ENCODE measurements at regions not wholly inside any gene's neighbourhood (a gene's known extent, or its start where the extent isn't known, plus 50 kb on each side); places are given as distances from the start of the nearest gene placed in this dataset.
"Not testable (repeated sequence)": the region's sequence is repeated elsewhere in the genome, so short reads cannot be mapped to it uniquely, and the experiment has no call there.

- DNase-seq (ENCODE audit: low read depth in 2 of 2), result no peak
Measured at GRCh38 chr3:69647511-69648110, 91.7 kb upstream of the MITF start.

DNA sequence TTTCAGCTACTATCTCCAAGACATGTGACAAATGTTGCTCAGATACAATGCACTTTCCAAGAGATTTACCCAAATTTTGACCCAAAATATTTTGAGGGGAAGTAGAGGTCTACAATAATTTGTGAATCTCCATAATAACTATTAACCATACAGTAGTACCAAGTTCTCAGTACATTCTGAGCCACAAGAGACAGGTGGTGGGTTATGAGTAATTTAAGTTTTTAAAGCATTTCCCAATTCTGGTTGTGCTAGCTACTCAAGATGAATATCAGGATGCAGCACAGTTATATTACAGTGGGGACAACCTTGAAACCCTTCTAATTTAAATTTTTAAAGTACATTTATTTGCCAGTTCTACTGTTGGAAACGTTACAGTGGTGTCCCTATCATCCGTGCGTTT is 92.2 kb upstream of the MITF start:
- no peak for DNase-seq (ENCODE audit: low read depth in 2 of 2)

- DNase-seq (ENCODE audit: low read depth in 2 of 2), result no peak
Measured at GRCh38 chr3:69646287-69647067, 92.8 kb upstream of the MITF start.

GRCh38 chr3:69642606-69643005 is 96.7 kb upstream of the MITF start:
- DNase-seq (ENCODE audit: low read depth in 2 of 2), result no peak

- no peak for DNase-seq (ENCODE audit: low read depth in 2 of 2)
Measured at GRCh38 chr3:69639851-69640250, 99.4 kb upstream of the MITF start.

DNA sequence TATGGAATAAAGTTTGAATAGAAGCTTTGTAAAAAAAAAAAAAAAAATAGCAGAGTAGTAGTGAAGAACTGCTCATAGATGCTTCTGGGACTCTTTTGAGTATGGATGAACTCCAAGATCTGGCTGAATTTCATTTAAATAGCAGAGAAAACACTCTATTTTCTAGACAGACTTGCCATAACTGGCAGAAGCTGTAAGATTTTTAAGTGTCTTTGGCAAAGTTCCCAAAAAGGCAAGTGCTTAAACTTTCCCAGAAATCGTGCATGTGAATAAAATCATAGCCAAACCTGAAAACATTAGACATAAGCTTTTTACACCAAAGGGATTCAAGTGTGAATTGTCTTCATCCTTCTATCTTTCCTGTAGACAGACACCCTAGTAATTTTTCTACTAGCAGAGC is 110.3 kb upstream of the MITF start:
- no peak for DNase-seq (ENCODE audit: low read depth in 2 of 2)

- DNase-seq (ENCODE audit: low read depth in 2 of 2), result no peak
Measured at GRCh38 chr3:69613286-69613685, 126.0 kb upstream of the MITF start.

DNA sequence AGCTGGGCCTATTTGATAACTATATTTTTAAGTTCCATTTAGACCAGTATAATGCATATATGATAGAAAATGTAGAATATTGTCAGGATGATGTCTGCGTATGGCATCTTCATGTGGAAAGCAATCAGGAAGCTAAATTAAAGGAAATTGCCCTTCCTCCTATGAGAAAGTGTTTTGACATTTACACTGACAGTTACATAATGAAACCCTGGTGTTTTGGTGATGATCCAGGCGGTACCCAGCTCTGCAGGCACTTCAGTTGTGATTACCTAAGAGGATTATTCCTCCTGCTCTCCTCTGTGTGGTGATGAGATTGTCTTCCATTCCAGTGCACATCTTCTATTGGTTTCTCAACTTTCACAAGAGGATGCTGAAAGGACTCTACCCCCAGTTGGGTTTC is 126.5 kb upstream of the MITF start:
- DNase-seq (ENCODE audit: low read depth in 2 of 2), result no peak

GRCh38 chr3:69609566-69609965 is 129.7 kb upstream of the MITF start:
- not testable (repeated sequence) for DNase-seq (ENCODE audit: low read depth in 2 of 2)

DNA sequence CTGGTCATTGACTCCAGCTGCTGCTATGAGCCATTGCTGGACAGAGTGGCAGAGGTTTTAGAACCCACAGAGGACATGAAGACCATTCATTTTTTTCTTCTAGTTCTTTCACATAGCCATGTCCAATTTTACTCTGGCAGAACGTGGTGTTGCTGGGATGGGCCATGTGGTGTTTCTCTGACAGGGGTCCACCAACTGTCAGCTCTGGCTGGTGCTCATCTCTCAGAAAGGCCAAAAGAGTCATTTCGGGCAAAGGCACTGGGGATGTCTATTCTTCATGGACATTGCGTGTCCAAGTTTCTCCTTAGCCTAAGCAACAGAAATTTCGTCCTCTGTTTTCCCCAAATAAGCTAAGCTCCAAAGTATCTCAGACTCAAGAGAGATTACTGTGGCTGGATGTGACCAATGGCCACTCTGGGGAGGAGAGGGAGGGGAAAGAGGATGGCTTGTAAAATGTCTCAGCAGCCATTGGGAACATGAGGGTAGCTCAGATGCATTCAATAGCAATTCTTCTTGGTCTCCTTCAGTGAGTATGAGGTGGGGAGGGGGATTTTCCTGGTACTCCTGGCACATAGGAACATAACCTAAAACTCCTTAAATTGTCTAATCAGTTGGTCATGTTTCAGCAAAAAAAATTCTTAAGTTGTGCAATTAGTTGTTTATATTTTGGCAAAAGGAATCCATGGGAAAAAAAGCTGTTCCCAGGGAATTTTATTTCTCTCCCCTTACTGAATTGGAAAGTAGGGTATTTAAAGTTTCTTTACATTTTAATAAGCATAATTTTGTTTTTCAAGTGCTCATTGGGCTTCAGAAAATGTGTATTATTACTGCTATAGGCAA is 131.6 kb upstream of the MITF start:
- no peak for DNase-seq (ENCODE audit: low read depth in 2 of 2)

- DNase-seq (ENCODE audit: low read depth in 2 of 2), result no peak
Measured at GRCh38 chr3:69605867-69606266, 133.4 kb upstream of the MITF start.

GRCh38 chr3:69604735-69605450 is 134.4 kb upstream of the MITF start:
- DNase-seq (ENCODE audit: low read depth in 2 of 2), result no peak

DNA sequence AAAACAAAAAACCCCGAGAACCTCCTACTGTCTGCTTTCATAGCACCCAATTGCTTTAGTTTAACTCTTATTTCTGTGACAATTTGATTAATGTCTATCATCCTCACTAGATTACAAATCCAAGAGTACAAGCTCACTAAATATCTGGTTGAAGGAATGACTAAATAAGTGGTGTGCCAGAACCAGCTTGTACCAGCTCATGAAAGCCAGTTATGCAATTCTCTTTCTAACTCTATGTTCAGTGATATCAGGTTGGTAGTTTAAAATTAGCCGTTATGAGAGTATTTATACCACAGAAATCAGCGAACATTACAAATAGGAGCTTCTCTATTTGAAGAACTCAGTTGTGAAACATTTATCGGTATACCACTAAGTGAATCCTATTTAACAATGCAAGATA is 137.2 kb upstream of the MITF start:
- no peak for DNase-seq (ENCODE audit: low read depth in 2 of 2)

DNA sequence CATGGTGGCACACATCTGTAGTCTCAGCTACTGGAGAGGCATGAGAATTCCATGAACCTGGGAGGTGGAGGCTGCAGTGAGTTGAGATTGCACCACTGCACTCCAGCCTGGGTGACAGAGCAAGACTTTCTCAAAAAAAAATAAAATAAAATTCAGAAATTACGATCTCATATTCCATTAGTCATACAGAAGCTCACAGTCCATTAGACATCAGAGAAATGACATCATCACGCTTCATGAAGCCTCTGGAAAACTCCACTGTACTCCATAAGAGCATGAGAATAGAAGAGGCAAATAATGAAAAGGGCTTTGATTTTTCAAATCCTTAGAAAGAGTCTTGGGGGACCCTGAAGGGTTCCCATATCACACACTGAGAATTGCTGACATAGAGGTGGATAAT is 145.0 kb upstream of the MITF start:
- no peak for DNase-seq (ENCODE audit: low read depth in 2 of 2)

DNA sequence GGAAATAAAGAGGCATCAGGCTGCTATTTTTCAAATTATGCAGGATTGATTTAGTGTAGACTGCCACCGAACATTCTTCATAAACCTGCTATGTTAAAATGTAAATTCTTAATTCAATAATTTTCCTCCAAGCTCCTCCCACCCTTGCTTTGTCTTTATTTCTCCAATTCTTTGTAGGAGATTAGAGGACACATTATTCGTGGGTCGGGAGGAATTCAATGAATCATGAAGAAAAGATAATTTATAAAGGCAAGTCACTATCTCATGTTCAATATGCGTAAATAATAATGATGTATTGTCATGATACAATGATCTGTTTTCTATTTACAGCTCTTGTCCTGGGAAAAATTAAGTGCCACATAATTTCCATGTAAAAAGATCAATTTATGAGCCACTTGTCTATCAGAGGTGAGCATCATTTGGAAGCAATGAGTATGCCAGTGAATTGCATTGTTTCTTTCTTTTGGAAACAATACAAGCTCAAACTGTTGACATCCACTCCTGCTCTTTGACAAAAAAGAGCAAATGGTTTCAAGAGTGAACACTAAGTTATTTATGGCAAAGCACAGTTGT is 148.0 kb upstream of the MITF start:
- no peak for DNase-seq (ENCODE audit: low read depth in 2 of 2)

GRCh38 chr3:69590111-69590510 is 149.2 kb upstream of the MITF start:
- no peak for DNase-seq (ENCODE audit: low read depth in 2 of 2)

DNA sequence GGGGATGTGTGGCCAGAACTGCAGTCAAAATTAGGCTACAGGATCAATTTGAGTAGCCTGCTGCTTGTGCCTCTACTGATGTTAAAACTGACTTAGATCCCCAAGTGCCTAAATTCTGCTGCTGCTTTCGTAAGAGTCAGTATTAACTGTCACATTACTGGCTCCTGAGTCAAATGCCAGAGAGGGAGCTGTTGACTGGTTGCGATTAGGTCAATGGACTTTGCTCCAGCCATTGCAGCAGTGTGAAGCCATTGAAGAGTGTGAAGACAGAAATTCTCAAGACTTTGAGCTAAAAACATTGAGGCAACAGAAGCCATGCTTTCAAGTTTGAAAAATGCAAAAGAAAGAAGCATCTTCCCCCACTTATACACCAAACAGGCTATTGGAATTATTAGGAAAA is 151.1 kb upstream of the MITF start:
- no peak for DNase-seq (ENCODE audit: low read depth in 2 of 2)

DNA sequence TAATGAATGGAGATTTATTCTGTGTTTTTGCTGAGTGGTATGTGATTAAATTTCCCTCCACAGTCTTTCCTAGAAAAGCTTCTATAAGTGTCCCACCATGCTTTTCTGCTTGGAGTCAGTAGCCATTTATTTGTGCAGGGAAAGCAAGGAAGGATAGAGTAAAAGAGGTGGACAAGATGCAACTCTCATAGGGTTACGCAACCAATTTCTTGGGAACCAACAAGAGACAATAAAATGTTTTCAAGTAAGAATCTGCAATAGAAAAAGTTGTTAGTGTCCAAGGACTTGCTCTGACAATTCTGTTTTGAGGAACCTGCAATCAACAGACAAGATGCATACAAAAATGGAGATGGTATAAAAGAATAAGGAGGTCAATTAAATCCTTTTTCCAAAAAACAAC is 153.8 kb upstream of the MITF start:
- DNase-seq (ENCODE audit: low read depth in 2 of 2), result no peak

DNA sequence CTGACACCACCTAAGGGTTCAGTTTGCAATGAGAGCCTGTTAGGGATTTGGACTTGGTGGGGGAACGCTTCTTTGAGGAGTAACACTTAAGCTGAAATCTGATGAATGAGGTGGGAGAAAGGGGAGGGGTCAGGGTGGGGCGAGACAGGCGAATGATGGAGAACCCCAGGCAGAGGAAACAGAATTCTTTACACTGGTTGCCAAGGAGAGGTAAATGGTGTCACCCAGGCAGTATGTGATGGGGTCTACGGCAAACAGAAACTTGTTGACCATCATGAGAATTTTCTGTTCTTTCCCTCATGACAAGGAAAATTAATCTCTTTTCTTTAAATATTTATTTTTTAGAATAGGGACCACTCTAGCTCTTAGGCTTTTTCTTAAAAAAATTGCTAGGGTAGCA is 157.2 kb upstream of the MITF start:
- DNase-seq (ENCODE audit: low read depth in 2 of 2), result no peak

- no peak for DNase-seq (ENCODE audit: low read depth in 2 of 2)
Measured at GRCh38 chr3:69579306-69580041, 159.8 kb upstream of the MITF start.

DNA sequence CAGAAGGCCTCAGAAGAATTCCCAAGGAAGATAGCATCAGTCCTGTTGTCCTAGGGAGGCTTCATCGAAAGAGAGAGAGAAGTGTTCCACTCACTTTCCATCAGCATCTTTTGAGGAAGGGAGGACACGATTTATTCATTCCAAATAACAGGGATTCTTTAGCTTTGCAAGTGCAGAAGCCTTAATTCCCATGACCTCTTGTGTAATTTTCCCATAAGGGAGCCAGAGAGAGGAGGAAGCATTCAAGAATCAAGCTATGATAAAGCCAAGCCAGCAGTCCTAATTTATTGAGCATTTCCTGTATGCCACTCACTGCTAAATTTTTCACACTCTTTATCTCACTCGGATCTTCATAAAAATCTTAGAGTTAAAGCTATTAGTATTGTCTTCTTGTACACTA is 169.7 kb upstream of the MITF start:
- DNase-seq (ENCODE audit: low read depth in 2 of 2), result no peak

Data from stimulated activated CD8-positive, alpha-beta memory T cell treated with anti-CD3 and anti-CD28 coated beads, Interleukin-2, amount 100 ng/mL, for 48 hours (primary cell).